ENCODE measurements at regions not wholly inside any gene's neighbourhood (a gene's known extent, or its start where the extent isn't known, plus 50 kb on each side); places are given as distances from the start of the nearest gene placed in this dataset.
"Not testable (repeated sequence)": the region's sequence is repeated elsewhere in the genome, so short reads cannot be mapped to it uniquely, and the experiment has no call there.

DNA sequence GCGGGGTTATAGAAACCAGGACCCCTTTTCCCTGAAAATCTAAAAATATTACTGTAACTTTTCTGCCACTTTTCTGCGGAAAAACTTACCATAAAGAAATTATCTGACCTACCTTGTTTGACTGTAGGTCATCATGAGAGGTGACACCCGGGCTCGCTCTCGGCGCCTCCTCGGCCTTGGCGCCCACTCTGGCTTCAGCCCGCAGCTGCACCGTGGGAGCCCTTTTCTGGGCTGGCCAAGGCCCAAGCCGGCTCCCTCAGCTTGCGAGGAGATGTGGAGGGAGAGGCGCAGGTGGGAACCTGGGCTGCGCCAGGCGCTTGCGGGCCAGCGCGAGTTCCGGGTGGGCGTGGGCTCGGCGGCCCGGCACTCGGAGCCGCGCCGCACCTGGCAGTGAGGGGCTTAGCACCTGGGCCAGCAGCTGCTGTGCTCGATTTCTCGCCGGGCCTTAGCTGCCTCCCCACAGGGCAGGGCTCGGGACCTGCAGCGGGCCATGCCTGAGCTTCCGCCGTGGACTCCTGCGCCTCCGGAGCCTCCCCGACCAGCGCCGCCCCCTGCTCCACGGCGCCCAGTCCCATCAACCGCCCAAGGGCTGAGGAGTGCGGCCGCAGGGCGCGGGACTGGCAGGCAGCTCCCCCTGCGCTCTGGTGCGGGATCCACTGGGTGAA lies 107.7 kb upstream of the DNAJC10 start (continued):
- TF ChIP-seq, protein P1, sequence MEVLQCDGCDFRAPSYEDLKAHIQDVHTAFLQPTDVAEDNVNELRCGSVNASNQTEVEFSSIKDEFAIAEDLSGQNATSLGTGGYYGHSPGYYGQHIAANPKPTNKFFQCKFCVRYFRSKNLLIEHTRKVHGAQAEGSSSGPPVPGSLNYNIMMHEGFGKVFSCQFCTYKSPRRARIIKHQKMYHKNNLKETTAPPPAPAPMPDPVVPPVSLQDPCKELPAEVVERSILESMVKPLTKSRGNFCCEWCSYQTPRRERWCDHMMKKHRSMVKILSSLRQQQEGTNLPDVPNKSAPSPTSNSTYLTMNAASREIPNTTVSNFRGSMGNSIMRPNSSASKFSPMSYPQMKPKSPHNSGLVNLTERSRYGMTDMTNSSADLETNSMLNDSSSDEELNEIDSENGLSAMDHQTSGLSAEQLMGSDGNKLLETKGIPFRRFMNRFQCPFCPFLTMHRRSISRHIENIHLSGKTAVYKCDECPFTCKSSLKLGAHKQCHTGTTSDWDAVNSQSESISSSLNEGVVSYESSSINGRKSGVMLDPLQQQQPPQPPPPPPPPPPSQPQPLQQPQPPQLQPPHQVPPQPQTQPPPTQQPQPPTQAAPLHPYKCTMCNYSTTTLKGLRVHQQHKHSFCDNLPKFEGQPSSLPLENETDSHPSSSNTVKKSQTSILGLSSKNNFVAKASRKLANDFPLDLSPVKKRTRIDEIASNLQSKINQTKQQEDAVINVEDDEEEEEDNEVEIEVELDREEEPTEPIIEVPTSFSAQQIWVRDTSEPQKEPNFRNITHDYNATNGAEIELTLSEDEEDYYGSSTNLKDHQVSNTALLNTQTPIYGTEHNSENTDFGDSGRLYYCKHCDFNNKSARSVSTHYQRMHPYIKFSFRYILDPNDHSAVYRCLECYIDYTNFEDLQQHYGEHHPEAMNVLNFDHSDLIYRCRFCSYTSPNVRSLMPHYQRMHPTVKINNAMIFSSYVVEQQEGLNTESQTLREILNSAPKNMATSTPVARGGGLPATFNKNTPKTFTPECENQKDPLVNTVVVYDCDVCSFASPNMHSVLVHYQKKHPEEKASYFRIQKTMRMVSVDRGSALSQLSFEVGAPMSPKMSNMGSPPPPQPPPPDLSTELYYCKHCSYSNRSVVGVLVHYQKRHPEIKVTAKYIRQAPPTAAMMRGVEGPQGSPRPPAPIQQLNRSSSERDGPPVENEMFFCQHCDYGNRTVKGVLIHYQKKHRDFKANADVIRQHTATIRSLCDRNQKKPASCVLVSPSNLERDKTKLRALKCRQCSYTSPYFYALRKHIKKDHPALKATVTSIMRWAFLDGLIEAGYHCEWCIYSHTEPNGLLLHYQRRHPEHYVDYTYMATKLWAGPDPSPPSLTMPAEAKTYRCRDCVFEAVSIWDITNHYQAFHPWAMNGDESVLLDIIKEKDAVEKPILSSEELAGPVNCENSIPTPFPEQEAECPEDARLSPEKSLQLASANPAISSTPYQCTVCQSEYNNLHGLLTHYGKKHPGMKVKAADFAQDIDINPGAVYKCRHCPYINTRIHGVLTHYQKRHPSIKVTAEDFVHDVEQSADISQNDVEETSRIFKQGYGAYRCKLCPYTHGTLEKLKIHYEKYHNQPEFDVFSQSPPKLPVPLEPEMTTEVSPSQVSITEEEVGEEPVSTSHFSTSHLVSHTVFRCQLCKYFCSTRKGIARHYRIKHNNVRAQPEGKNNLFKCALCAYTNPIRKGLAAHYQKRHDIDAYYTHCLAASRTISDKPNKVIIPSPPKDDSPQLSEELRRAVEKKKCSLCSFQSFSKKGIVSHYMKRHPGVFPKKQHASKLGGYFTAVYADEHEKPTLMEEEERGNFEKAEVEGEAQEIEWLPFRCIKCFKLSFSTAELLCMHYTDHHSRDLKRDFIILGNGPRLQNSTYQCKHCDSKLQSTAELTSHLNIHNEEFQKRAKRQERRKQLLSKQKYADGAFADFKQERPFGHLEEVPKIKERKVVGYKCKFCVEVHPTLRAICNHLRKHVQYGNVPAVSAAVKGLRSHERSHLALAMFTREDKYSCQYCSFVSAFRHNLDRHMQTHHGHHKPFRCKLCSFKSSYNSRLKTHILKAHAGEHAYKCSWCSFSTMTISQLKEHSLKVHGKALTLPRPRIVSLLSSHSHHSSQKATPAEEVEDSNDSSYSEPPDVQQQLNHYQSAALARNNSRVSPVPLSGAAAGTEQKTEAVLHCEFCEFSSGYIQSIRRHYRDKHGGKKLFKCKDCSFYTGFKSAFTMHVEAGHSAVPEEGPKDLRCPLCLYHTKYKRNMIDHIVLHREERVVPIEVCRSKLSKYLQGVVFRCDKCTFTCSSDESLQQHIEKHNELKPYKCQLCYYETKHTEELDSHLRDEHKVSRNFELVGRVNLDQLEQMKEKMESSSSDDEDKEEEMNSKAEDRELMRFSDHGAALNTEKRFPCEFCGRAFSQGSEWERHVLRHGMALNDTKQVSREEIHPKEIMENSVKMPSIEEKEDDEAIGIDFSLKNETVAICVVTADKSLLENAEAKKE (CRISPR knock-in tag; IDR thresholded peaks at IDR 0.05) = no peak
- TF ChIP-seq, protein P2, sequence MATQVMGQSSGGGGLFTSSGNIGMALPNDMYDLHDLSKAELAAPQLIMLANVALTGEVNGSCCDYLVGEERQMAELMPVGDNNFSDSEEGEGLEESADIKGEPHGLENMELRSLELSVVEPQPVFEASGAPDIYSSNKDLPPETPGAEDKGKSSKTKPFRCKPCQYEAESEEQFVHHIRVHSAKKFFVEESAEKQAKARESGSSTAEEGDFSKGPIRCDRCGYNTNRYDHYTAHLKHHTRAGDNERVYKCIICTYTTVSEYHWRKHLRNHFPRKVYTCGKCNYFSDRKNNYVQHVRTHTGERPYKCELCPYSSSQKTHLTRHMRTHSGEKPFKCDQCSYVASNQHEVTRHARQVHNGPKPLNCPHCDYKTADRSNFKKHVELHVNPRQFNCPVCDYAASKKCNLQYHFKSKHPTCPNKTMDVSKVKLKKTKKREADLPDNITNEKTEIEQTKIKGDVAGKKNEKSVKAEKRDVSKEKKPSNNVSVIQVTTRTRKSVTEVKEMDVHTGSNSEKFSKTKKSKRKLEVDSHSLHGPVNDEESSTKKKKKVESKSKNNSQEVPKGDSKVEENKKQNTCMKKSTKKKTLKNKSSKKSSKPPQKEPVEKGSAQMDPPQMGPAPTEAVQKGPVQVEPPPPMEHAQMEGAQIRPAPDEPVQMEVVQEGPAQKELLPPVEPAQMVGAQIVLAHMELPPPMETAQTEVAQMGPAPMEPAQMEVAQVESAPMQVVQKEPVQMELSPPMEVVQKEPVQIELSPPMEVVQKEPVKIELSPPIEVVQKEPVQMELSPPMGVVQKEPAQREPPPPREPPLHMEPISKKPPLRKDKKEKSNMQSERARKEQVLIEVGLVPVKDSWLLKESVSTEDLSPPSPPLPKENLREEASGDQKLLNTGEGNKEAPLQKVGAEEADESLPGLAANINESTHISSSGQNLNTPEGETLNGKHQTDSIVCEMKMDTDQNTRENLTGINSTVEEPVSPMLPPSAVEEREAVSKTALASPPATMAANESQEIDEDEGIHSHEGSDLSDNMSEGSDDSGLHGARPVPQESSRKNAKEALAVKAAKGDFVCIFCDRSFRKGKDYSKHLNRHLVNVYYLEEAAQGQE (IDR thresholded peaks at IDR 0.05; ENCODE audit: unreplicated experiment) = no peak
- TF ChIP-seq ZNF114 (CRISPR knock-in tag; IDR thresholded peaks at IDR 0.05) = no peak
- TF ChIP-seq, protein P3, sequence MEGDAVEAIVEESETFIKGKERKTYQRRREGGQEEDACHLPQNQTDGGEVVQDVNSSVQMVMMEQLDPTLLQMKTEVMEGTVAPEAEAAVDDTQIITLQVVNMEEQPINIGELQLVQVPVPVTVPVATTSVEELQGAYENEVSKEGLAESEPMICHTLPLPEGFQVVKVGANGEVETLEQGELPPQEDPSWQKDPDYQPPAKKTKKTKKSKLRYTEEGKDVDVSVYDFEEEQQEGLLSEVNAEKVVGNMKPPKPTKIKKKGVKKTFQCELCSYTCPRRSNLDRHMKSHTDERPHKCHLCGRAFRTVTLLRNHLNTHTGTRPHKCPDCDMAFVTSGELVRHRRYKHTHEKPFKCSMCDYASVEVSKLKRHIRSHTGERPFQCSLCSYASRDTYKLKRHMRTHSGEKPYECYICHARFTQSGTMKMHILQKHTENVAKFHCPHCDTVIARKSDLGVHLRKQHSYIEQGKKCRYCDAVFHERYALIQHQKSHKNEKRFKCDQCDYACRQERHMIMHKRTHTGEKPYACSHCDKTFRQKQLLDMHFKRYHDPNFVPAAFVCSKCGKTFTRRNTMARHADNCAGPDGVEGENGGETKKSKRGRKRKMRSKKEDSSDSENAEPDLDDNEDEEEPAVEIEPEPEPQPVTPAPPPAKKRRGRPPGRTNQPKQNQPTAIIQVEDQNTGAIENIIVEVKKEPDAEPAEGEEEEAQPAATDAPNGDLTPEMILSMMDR (conservative IDR thresholded peaks at IDR 0.05; ENCODE audit: low read depth in 2 of 2) = no peak

DNA sequence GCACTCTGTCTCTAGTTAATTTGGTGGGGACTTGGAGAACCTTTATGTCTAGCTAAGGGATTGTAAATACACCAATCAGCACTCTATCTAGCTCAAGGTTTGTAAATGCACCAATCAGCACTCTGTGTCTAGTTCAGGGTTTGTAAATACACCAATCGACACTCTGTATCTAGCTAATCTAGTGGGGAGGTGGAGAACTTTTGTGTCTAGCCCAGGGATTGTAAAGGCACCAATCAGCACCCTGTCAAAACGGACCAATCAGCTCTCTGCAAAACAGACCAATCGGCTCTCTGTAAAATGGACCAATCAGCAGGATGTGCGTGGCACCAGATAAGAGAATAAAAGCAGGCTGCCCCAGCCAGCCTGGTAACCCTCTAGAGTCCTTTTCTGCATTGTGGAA lies 107.1 kb upstream of the DNAJC10 start:
- H3K4me1 Mint-ChIP-seq; H3K4me3 Mint-ChIP-seq; H3K79me2 ChIP-seq (replicated peaks; ENCODE audit: insufficient read depth); H4K20me1 ChIP-seq (replicated peaks; ENCODE audit: insufficient read depth); H3K9me3 Mint-ChIP-seq; H3K4me1 ChIP-seq (ENCODE audit: insufficient read depth); H3K9me2 ChIP-seq (ENCODE audit: insufficient read depth); H3K36me3 ChIP-seq (ENCODE audit: insufficient read depth); H3K4me2 ChIP-seq; H3K27me3 Mint-ChIP-seq (ENCODE audit: insufficient read depth, low read depth, poor library complexity); DNase-seq (ENCODE audit: low spot score); ATAC-seq; H3K27me3 ChIP-seq (ENCODE audit: insufficient read depth); H3K4me3 ChIP-seq; H3K27ac Mint-ChIP-seq; H2AFZ ChIP-seq; H3K27ac ChIP-seq (ENCODE audit: low read depth); H3K36me3 Mint-ChIP-seq (ENCODE audit: low read depth); H3F3A ChIP-seq (replicated peaks; ENCODE audit: low read depth): not testable (repeated sequence)
